Astrocyte (in vitro differentiated cells and primary cell): ENCODE measurements at regions not wholly inside any gene's neighbourhood (a gene's known extent, or its start where the extent isn't known, plus 50 kb on each side); places are given as distances from the start of the nearest gene placed in this dataset.

Experiments
- DNase-seq: peaks from one replicate; pipeline ENCODE4 v3.0.0-alpha.2; 2010; ENCODE audit warnings: low read depth
- FAIRE-seq: peaks from 2 replicates; lab custom pipeline; 2011; peaks lifted over from hg19 to GRCh38; lab: Jason Lieb, UNC
- H2AFZ ChIP-seq: 2 replicates; pipeline ENCODE4 v1.6.0; 2012; ENCODE audit warnings: low read depth, low read length, inconsistent platforms
- H3K27ac ChIP-seq: 2 replicates; pipeline ENCODE4 v1.5.1; 2011; ENCODE audit warnings: low read depth, low read length, inconsistent platforms
- H3K27me3 ChIP-seq: 2 replicates; pipeline ENCODE4 v1.6.0; 2011; ENCODE audit warnings: low read length, inconsistent platforms; ENCODE audit not compliant: insufficient read depth
- H3K36me3 ChIP-seq: 2 replicates; pipeline ENCODE4 v1.5.1; 2011; ENCODE audit warnings: low read length, inconsistent platforms; ENCODE audit not compliant: insufficient read depth
- H3K4me1 ChIP-seq: 2 replicates; pipeline ENCODE4 v1.5.1; 2011; ENCODE audit warnings: low read length, inconsistent platforms; ENCODE audit not compliant: insufficient read depth
- H3K4me2 ChIP-seq: 2 replicates; pipeline ENCODE4 v1.6.0; 2012; ENCODE audit warnings: low read length, inconsistent platforms
- H3K4me3 ChIP-seq: 2 replicates; pipeline ENCODE4 v1.5.1; 2011; ENCODE audit warnings: low read depth, mild to moderate bottlenecking, low read length, inconsistent platforms; ENCODE audit not compliant: insufficient read depth
- H3K79me2 ChIP-seq: 2 replicates; pipeline ENCODE4 v1.6.0; 2012; ENCODE audit warnings: mild to moderate bottlenecking, low read length, inconsistent platforms; ENCODE audit not compliant: insufficient read depth
- H3K9ac ChIP-seq: 2 replicates; pipeline ENCODE4 v1.6.0; 2012; ENCODE audit warnings: mild to moderate bottlenecking, low read length, inconsistent platforms
- H3K9me3 ChIP-seq: 2 replicates; pipeline ENCODE4 v1.5.1; 2012; ENCODE audit warnings: low read depth, mild to moderate bottlenecking, low read length, inconsistent platforms; ENCODE audit not compliant: insufficient read depth
- H4K20me1 ChIP-seq: 2 replicates; pipeline ENCODE4 v1.6.0; 2012; ENCODE audit warnings: low read length, inconsistent platforms; ENCODE audit not compliant: insufficient read depth
- H3K27ac Mint-ChIP-seq: one replicate; pipeline ENCODE4 v1.8.0; 2021; ENCODE audit warnings: mild to moderate bottlenecking, mixed read lengths; ENCODE audit not compliant: unreplicated experiment
- H3K27me3 Mint-ChIP-seq: one replicate; pipeline ENCODE4 v1.8.0; 2021; ENCODE audit warnings: low read depth, mixed read lengths; ENCODE audit not compliant: unreplicated experiment
- H3K36me3 Mint-ChIP-seq: one replicate; pipeline ENCODE4 v1.8.0; 2021; ENCODE audit warnings: low read depth, mixed read lengths; ENCODE audit not compliant: unreplicated experiment
- H3K4me1 Mint-ChIP-seq: one replicate; pipeline ENCODE4 v1.8.0; 2021; ENCODE audit warnings: low read depth, mixed read lengths; ENCODE audit not compliant: unreplicated experiment
- H3K4me3 Mint-ChIP-seq: one replicate; pipeline ENCODE4 v1.8.0; 2021; ENCODE audit warnings: mild to moderate bottlenecking, moderate library complexity, mixed read lengths; ENCODE audit not compliant: unreplicated experiment
- H3K9me3 Mint-ChIP-seq: one replicate; pipeline ENCODE4 v1.8.0; 2021; ENCODE audit warnings: mild to moderate bottlenecking, mixed read lengths; ENCODE audit not compliant: unreplicated experiment
- EZH2 ChIP-seq: IDR thresholded peaks from 2 replicates; pipeline ENCODE4 v1.6.1; 2012; ENCODE audit warnings: mild to moderate bottlenecking, low read length, inconsistent platforms; ENCODE audit not compliant: insufficient read depth
- TF ChIP-seq, protein P1 (sequence below): IDR thresholded peaks from 2 replicates; pipeline ENCODE4 v1.5.1; 2011; ENCODE audit warnings: low read depth, mild to moderate bottlenecking, inconsistent platforms, low read length, moderate library complexity; ENCODE audit not compliant: insufficient read depth

DNA sequence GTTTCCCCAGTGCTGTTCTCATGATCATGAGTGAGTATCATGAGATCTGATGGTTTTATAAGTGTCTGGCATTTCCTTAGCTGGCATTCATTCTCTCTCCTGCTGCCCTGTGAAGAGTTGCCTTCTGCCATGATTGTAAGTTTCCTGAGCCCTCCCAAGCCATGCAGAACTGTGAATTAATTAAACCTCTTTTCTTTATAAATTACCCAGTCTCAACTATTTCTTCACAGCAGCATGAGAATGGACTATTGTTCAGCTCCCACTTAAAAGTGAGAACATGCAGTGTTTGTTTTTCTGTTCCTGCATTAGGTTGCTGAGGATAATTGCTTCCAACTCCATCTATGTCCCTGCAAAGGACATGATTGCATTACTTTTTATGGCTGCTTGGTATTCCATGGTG, 311.7 kb upstream of the CTSO start:
- H3K4me1 Mint-ChIP-seq, result no peaks in the 10 kb centered on the region
- H3K79me2 ChIP-seq, result no peaks in the 10 kb centered on the region
- H3K27me3 ChIP-seq, result no peaks in the 10 kb centered on the region
- H3K36me3 Mint-ChIP-seq, result no peaks in the 10 kb centered on the region
- H4K20me1 ChIP-seq, result no peaks in the 10 kb centered on the region
- H3K9ac ChIP-seq, result no peak overlapping the region
- H3K4me3 ChIP-seq, result no peak overlapping the region
- no peak overlapping the region for H3K27ac Mint-ChIP-seq
- H3K4me3 Mint-ChIP-seq, result no peak overlapping the region
- H3K27ac ChIP-seq, result no peak overlapping the region
- H3K27me3 Mint-ChIP-seq, result no peaks in the 10 kb centered on the region
- no peak for FAIRE-seq
- no peaks in the 10 kb centered on the region for H3K4me1 ChIP-seq
- H3K9me3 Mint-ChIP-seq, result peaks cover 3% of the 10 kb centered on the region
- no peak overlapping the region for H3K4me2 ChIP-seq
- TF ChIP-seq EZH2, result no peak
- TF ChIP-seq, protein P1, sequence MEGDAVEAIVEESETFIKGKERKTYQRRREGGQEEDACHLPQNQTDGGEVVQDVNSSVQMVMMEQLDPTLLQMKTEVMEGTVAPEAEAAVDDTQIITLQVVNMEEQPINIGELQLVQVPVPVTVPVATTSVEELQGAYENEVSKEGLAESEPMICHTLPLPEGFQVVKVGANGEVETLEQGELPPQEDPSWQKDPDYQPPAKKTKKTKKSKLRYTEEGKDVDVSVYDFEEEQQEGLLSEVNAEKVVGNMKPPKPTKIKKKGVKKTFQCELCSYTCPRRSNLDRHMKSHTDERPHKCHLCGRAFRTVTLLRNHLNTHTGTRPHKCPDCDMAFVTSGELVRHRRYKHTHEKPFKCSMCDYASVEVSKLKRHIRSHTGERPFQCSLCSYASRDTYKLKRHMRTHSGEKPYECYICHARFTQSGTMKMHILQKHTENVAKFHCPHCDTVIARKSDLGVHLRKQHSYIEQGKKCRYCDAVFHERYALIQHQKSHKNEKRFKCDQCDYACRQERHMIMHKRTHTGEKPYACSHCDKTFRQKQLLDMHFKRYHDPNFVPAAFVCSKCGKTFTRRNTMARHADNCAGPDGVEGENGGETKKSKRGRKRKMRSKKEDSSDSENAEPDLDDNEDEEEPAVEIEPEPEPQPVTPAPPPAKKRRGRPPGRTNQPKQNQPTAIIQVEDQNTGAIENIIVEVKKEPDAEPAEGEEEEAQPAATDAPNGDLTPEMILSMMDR, result no peak
- no peak for DNase-seq
- no peaks in the 10 kb centered on the region for H3K36me3 ChIP-seq
- no peaks in the 10 kb centered on the region for H3K9me3 ChIP-seq
- H2AFZ ChIP-seq, result no peak overlapping the region

- Histone ChIP-seq H4K20me1 (no peaks in the 10 kb centered on the region), H3K4me3 (no peak overlapping the region), H3K9me3 (no peaks in the 10 kb centered on the region), H3K4me2 (no peak overlapping the region), H2AFZ (no peak overlapping the region), H3K36me3 (no peaks in the 10 kb centered on the region), H3K79me2 (no peaks in the 10 kb centered on the region), H3K9ac (no peak overlapping the region), H3K27ac (no peak overlapping the region), H3K27me3 (no peaks in the 10 kb centered on the region), H3K4me1 (no peaks in the 10 kb centered on the region)
- no peaks in the 10 kb centered on the region for H3K4me1 Mint-ChIP-seq
- H3K36me3 Mint-ChIP-seq, result no peaks in the 10 kb centered on the region
- FAIRE-seq (no peak), DNase-seq (no peak)
- no peak for TF ChIP-seq EZH2
- no peak overlapping the region for H3K27ac Mint-ChIP-seq
- no peak overlapping the region for H3K4me3 Mint-ChIP-seq
- no peaks in the 10 kb centered on the region for H3K27me3 Mint-ChIP-seq
- no peaks in the 10 kb centered on the region for H3K9me3 Mint-ChIP-seq
Observed at GRCh38 chr4:156261230-156261629, 307.6 kb upstream of the CTSO start.

- H3K27ac Mint-ChIP-seq, result no peak overlapping the region
- H3K4me3 Mint-ChIP-seq, result no peak overlapping the region
- Histone ChIP-seq H3K36me3 (no peaks in the 10 kb centered on the region), H3K4me2 (no peak overlapping the region), H3K9me3 (no peaks in the 10 kb centered on the region), H3K4me1 (peaks cover 5% of the 10 kb centered on the region), H3K4me3 (no peak overlapping the region), H3K27ac (no peak overlapping the region), H3K27me3 (no peaks in the 10 kb centered on the region), H2AFZ (no peak overlapping the region), H3K9ac (no peak overlapping the region), H3K79me2 (no peaks in the 10 kb centered on the region), H4K20me1 (no peaks in the 10 kb centered on the region)
- no peaks in the 10 kb centered on the region for H3K9me3 Mint-ChIP-seq
- H3K4me1 Mint-ChIP-seq, result peaks cover 10% of the 10 kb centered on the region
- DNase-seq, result peak; percentile 4
- no peaks in the 10 kb centered on the region for H3K27me3 Mint-ChIP-seq
- peak; percentile 20 for FAIRE-seq
- TF ChIP-seq, protein P1, result no peak
- TF ChIP-seq EZH2, result no peak
- H3K36me3 Mint-ChIP-seq, result no peaks in the 10 kb centered on the region
Observed at GRCh38 chr4:156255230-156256007, 301.8 kb upstream of the CTSO start.
